Endothelial cell of umbilical vein (primary cell): ENCODE measurements at regions not wholly inside any gene's neighbourhood (a gene's known extent, or its start where the extent isn't known, plus 50 kb on each side); places are given as distances from the start of the nearest gene placed in this dataset.

Experiments
- BruUV-seq: library from RNA; stranded (reverse); fragments of 400-500 nt; replicated peaks from 2 replicates; lab custom pipeline; 2021; lab: Mats Ljungman, UMichigan
- CTCF ChIA-PET: fragments of 300-600, 350-600 bp; sonication (Branson Sonifier 250); formaldehyde crosslinking; loops from one replicate; lab custom pipeline; 2021; ENCODE audit warnings: antibody characterized with exemption, inconsistent platforms; lab: Charles Lee
- POLR2A ChIA-PET: fragments of 300-600, 350-600 bp; sonication (Branson Sonifier 250); formaldehyde crosslinking; loops from one replicate; lab custom pipeline; 2021; ENCODE audit warnings: antibody characterized with exemption, inconsistent platforms; lab: Charles Lee
- DNase-seq: peaks from one replicate; pipeline ENCODE4 v3.0.0-alpha.2; 2011; ENCODE audit warnings: low read depth, low spot score
- FAIRE-seq: peaks from 2 replicates; lab custom pipeline; 2011; peaks lifted over from hg19 to GRCh38; lab: Jason Lieb, UNC
- H2AFZ ChIP-seq: 2 replicates; pipeline ENCODE4 v1.6.0; 2012; ENCODE audit warnings: low read depth, low read length, control low read depth, inconsistent platforms
- H3K27ac ChIP-seq: 2 replicates; pipeline ENCODE4 v1.5.1; 2011; ENCODE audit warnings: low read depth, mild to moderate bottlenecking, control low read depth, low read length, moderate library complexity; ENCODE audit not compliant: insufficient read depth
- H3K27me3 ChIP-seq, 2 experiments: 2 replicates each; pipeline versions ENCODE4 v1.6.0 to v1.6.1; 2011; ENCODE audit warnings: low read length in 2 of 2, mixed read lengths in 1 of 2; ENCODE audit not compliant: control insufficient read depth in 2 of 2, insufficient read depth in 2 of 2
- H3K36me3 ChIP-seq, 2 experiments: 2 replicates in 1 of 2; 3 replicates in 1 of 2; pipeline ENCODE4 v1.5.1; 2011; ENCODE audit warnings: low read length in 2 of 2, mild to moderate bottlenecking in 1 of 2, moderate library complexity in 1 of 2; ENCODE audit not compliant: control insufficient read depth in 2 of 2, insufficient read depth in 2 of 2; ENCODE audit errors: extremely low read depth in 1 of 2
- H3K4me1 ChIP-seq: 3 replicates; pipeline ENCODE4 v1.5.1; 2011; ENCODE audit warnings: mild to moderate bottlenecking, low read length; ENCODE audit not compliant: control insufficient read depth, insufficient read depth; ENCODE audit errors: extremely low read depth
- H3K4me2 ChIP-seq: 2 replicates; pipeline ENCODE4 v1.6.1; 2011; ENCODE audit warnings: low read length, control low read depth, mixed read lengths; ENCODE audit not compliant: insufficient read depth
- H3K4me3 ChIP-seq, 3 experiments: fragments of 200-600 bp in 1 of 3; sonication (generic), shearing (Covaris generic) in 1 of 3; replicated peaks in 1 of 3; 2 replicates each; pipeline ENCODE4 v1.5.1; 2011 to 2016; ENCODE audit warnings: control low read depth in 3 of 3, low read length in 3 of 3, mild to moderate bottlenecking in 2 of 3, inconsistent platforms in 1 of 3, low read depth in 1 of 3, moderate library complexity in 1 of 3; ENCODE audit not compliant: insufficient read depth in 1 of 3
- H3K79me2 ChIP-seq: 2 replicates; pipeline ENCODE4 v1.6.0; 2012; ENCODE audit warnings: low read length, inconsistent platforms; ENCODE audit not compliant: control insufficient read depth, insufficient read depth
- H3K9ac ChIP-seq: replicated peaks from 2 replicates; pipeline ENCODE3; 2011; ENCODE audit warnings: low read length, control low read depth; ENCODE audit not compliant: insufficient read depth; ENCODE audit errors: extremely low read depth
- H3K9me1 ChIP-seq: replicated peaks from 3 replicates; pipeline ENCODE4 v1.6.0; 2011; ENCODE audit warnings: mild to moderate bottlenecking, low read length; ENCODE audit not compliant: control insufficient read depth, insufficient read depth; ENCODE audit errors: extremely low read depth
- H3K9me3 ChIP-seq: replicated peaks from 2 replicates; pipeline ENCODE4 v1.5.1; 2012; ENCODE audit warnings: low read length, inconsistent platforms; ENCODE audit not compliant: control insufficient read depth, insufficient read depth
- H4K20me1 ChIP-seq: replicated peaks from 2 replicates; pipeline ENCODE3; 2011; ENCODE audit warnings: mild to moderate bottlenecking, low read length; ENCODE audit not compliant: control insufficient read depth, insufficient read depth; ENCODE audit errors: extremely low read depth
- EZH2 ChIP-seq: IDR thresholded peaks from 2 replicates; pipeline ENCODE4 v1.6.1; 2012; ENCODE audit warnings: borderline replicate concordance, low read depth, mild to moderate bottlenecking, moderate library complexity, low read length, inconsistent platforms; ENCODE audit not compliant: severe bottlenecking
- FOS ChIP-seq: IDR thresholded peaks from 2 replicates; pipeline ENCODE4 v1.6.1; 2011; ENCODE audit warnings: mild to moderate bottlenecking, low read length, moderate library complexity, borderline replicate concordance; ENCODE audit not compliant: insufficient read depth
- GATA2 ChIP-seq: IDR thresholded peaks from 2 replicates; pipeline ENCODE4 v1.7.0; 2011; ENCODE audit warnings: low read depth, mild to moderate bottlenecking, moderate library complexity, mixed read lengths, low read length; ENCODE audit not compliant: insufficient read length, insufficient read depth
- JUN ChIP-seq: IDR thresholded peaks from 2 replicates; pipeline ENCODE4 v1.6.1; 2011; ENCODE audit warnings: borderline replicate concordance, low read depth; ENCODE audit not compliant: insufficient read length, insufficient read depth
- MYC ChIP-seq: IDR thresholded peaks from one replicate; pipeline ENCODE4 v1.6.1; 2011; ENCODE audit warnings: mild to moderate bottlenecking, low read depth, low read length
- POLR2A ChIP-seq: IDR thresholded peaks from 2 replicates; pipeline ENCODE4 v1.6.1; 2012; ENCODE audit warnings: low read depth, mild to moderate bottlenecking, control low read depth, low read length
- POLR2AphosphoS5 ChIP-seq: IDR thresholded peaks from 2 replicates; pipeline ENCODE4 v1.6.1; 2012; ENCODE audit warnings: low read depth, mild to moderate bottlenecking, control low read depth, low read length, moderate library complexity; ENCODE audit not compliant: insufficient read depth
- dilution Hi-C: fragments of 300-500 bp; cut with MboI; formaldehyde crosslinking; loops from one replicate; pipeline ENCODE4 v1.15.0; 2019; ENCODE audit warnings: low sequenced_read_pairs; ENCODE audit not compliant: extremely low pct_ligation_motif_present
- intact Hi-C: fragments of 100-400 bp; cut with micrococcal nuclease; formaldehyde crosslinking; loops from one replicate; pipeline ENCODE4 v1.10.0; 2022
- TF ChIP-seq, protein P1 (sequence below), 2 donors: IDR thresholded peaks; 1 replicate in 1 of 2; 2 replicates in 1 of 2; pipeline ENCODE4 v1.5.1; 2011; ENCODE audit warnings: low read length in 2 of 2, mild to moderate bottlenecking in 2 of 2, moderate library complexity in 2 of 2, control low read depth in 1 of 2, inconsistent platforms in 1 of 2, low read depth in 1 of 2; ENCODE audit not compliant: insufficient read depth in 1 of 2; ENCODE audit errors: extremely low read depth in 1 of 2
- TF ChIP-seq, protein P2 (sequence below): IDR thresholded peaks from 2 replicates; pipeline ENCODE4 v1.6.1; 2011; ENCODE audit not compliant: insufficient read depth, insufficient read length

DNA sequence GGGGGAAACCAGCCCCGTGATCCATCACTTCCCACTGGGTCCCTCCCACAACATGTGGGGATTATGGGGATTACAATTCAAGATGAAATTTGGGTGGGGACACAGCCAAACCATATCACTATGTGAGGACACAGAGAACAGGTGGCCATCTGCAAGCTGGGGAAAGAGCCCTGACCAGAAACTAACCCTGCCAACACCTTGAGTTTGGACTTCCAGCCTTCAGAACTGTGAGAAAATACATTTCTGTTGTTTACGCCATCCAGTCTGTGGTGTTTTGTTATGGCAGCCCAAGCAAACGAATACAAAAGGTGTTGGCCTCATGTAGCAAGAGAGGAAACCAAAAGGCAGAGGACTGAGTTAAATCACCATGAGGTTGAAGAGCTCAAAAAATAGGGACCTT, 169.9 kb upstream of the TENM3 start:
- H3K9me1 ChIP-seq: no peaks in the 10 kb centered on the region
- intact Hi-C loops (no loop called here), dilution Hi-C loops (no loop called here)
- H3K4me1 ChIP-seq: no peaks in the 10 kb centered on the region
- no peaks in the 10 kb centered on the region for H3K36me3 ChIP-seq
- TF ChIP-seq JUN (no peak), EZH2 (no peak)
- TF ChIP-seq, protein P1, sequence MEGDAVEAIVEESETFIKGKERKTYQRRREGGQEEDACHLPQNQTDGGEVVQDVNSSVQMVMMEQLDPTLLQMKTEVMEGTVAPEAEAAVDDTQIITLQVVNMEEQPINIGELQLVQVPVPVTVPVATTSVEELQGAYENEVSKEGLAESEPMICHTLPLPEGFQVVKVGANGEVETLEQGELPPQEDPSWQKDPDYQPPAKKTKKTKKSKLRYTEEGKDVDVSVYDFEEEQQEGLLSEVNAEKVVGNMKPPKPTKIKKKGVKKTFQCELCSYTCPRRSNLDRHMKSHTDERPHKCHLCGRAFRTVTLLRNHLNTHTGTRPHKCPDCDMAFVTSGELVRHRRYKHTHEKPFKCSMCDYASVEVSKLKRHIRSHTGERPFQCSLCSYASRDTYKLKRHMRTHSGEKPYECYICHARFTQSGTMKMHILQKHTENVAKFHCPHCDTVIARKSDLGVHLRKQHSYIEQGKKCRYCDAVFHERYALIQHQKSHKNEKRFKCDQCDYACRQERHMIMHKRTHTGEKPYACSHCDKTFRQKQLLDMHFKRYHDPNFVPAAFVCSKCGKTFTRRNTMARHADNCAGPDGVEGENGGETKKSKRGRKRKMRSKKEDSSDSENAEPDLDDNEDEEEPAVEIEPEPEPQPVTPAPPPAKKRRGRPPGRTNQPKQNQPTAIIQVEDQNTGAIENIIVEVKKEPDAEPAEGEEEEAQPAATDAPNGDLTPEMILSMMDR (IDR thresholded peaks at IDR 0.05; ENCODE audit: extremely low read depth in 1 of 2, insufficient read depth in 1 of 2, low read depth in 1 of 2, low read length in 2 of 2): no peak
- BruUV-seq: no TSS peak
- H3K4me3 ChIP-seq: no peak overlapping the region
- no peak overlapping the region for H2AFZ ChIP-seq
- no peak overlapping the region for H3K9ac ChIP-seq
- H4K20me1 ChIP-seq: no peaks in the 10 kb centered on the region
- DNase-seq (no peak), FAIRE-seq (no peak)
- CTCF ChIA-PET: no interaction called here
- H3K9me3 ChIP-seq: peaks cover 4% of the 10 kb centered on the region
- H3K27ac ChIP-seq: no peak overlapping the region
- POLR2A ChIA-PET: no interaction called here
- no peak overlapping the region for H3K4me2 ChIP-seq
- no peaks in the 10 kb centered on the region for H3K79me2 ChIP-seq
- no peaks in the 10 kb centered on the region for H3K27me3 ChIP-seq

DNA sequence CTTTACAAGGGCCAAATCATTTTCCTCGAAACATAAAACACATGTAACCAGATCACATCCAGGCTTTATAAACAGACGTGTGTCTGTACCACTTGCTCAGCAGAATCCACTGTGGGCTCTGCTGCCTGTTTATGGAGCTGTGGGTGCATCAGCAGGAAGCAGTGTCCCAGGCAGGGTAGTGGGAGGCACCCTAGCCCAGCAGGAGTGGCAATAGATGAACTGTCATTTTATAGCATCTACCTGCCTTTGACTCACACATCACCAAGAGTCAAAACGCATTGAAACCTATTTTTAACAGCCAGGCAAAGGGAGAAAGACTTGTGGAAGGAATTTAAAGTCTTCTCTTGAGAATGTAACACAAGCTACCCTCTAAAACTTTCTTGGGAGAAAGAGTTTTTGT, 169.1 kb upstream of the TENM3 start:
- intact Hi-C loops: no loop called here
- Histone ChIP-seq H3K36me3 (no peaks in the 10 kb centered on the region), H3K27ac (no peak overlapping the region), H3K79me2 (no peaks in the 10 kb centered on the region), H3K27me3 (no peaks in the 10 kb centered on the region), H3K9me3 (peaks cover 4% of the 10 kb centered on the region), H4K20me1 (no peaks in the 10 kb centered on the region), H3K4me1 (no peaks in the 10 kb centered on the region), H2AFZ (no peak overlapping the region), H3K4me2 (no peak overlapping the region), H3K9ac (no peak overlapping the region), H3K4me3 (no peak overlapping the region), H3K9me1 (no peaks in the 10 kb centered on the region)
- TF ChIP-seq POLR2AphosphoS5 (no peak), FOS (no peak), POLR2A (no peak), GATA2 (no peak), EZH2 (no peak), JUN (no peak), MYC (no peak)
- TF ChIP-seq, protein P1 (IDR thresholded peaks at IDR 0.05; ENCODE audit: extremely low read depth in 1 of 2, insufficient read depth in 1 of 2, low read depth in 1 of 2, low read length in 2 of 2): no peak
- TF ChIP-seq, protein P2, sequence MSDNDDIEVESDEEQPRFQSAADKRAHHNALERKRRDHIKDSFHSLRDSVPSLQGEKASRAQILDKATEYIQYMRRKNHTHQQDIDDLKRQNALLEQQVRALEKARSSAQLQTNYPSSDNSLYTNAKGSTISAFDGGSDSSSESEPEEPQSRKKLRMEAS: no peak
- ChIA-PET CTCF (no interaction called here), POLR2A (no interaction called here)
- dilution Hi-C loops: no loop called here
- BruUV-seq: no TSS peak
- DNase-seq (no peak), FAIRE-seq (no peak)
